ENCODE measurements at regions not wholly inside any gene's neighbourhood (a gene's known extent, or its start where the extent isn't known, plus 50 kb on each side); places are given as distances from the start of the nearest gene placed in this dataset.
A peak's percentile ranks its signal among the peaks of the same experiment; 100 is the strongest.

- TF ChIP-seq CTCF (conservative IDR thresholded peaks at IDR 0.05), result no peak
- no peak overlapping the region for H3K27ac ChIP-seq
These were observed 154.1 kb upstream of the TNP1 start for GRCh38 chr2:217013926-217014325.

- H3K27ac ChIP-seq, result no peak overlapping the region
- TF ChIP-seq CTCF (conservative IDR thresholded peaks at IDR 0.05), result no peak
These were observed 151.7 kb upstream of the TNP1 start for GRCh38 chr2:217011576-217011975.

- no peak for TF ChIP-seq CTCF (conservative IDR thresholded peaks at IDR 0.05)
- H3K27ac ChIP-seq, result no peak overlapping the region
These were observed 150.3 kb upstream of the TNP1 start for GRCh38 chr2:217010173-217010572.

- no peak overlapping the region for H3K27ac ChIP-seq
- no peak for TF ChIP-seq CTCF (conservative IDR thresholded peaks at IDR 0.05)
These were observed 148.9 kb upstream of the TNP1 start for GRCh38 chr2:217008794-217009193.

GRCh38 chr2:217006217-217006616 lies 146.4 kb upstream of the TNP1 start:
- TF ChIP-seq CTCF (conservative IDR thresholded peaks at IDR 0.05), result no peak
- no peak overlapping the region for H3K27ac ChIP-seq

GRCh38 chr2:217004656-217005055 lies 144.8 kb upstream of the TNP1 start:
- TF ChIP-seq CTCF (conservative IDR thresholded peaks at IDR 0.05), result no peak
- H3K27ac ChIP-seq, result no peak overlapping the region

GRCh38 chr2:217001740-217002139 lies 141.9 kb upstream of the TNP1 start:
- no peak for TF ChIP-seq CTCF (conservative IDR thresholded peaks at IDR 0.05)
- H3K27ac ChIP-seq, result no peak overlapping the region

GRCh38 chr2:217000406-217000805 lies 140.5 kb upstream of the TNP1 start:
- no peak overlapping the region for H3K27ac ChIP-seq
- TF ChIP-seq CTCF (conservative IDR thresholded peaks at IDR 0.05), result peak; percentile 12; the same call in 1 of the 2 replicates
